ENCODE measurements at regions not wholly inside any gene's neighbourhood (a gene's known extent, or its start where the extent isn't known, plus 50 kb on each side); places are given as distances from the start of the nearest gene placed in this dataset.

- TF ChIP-seq, protein P1, sequence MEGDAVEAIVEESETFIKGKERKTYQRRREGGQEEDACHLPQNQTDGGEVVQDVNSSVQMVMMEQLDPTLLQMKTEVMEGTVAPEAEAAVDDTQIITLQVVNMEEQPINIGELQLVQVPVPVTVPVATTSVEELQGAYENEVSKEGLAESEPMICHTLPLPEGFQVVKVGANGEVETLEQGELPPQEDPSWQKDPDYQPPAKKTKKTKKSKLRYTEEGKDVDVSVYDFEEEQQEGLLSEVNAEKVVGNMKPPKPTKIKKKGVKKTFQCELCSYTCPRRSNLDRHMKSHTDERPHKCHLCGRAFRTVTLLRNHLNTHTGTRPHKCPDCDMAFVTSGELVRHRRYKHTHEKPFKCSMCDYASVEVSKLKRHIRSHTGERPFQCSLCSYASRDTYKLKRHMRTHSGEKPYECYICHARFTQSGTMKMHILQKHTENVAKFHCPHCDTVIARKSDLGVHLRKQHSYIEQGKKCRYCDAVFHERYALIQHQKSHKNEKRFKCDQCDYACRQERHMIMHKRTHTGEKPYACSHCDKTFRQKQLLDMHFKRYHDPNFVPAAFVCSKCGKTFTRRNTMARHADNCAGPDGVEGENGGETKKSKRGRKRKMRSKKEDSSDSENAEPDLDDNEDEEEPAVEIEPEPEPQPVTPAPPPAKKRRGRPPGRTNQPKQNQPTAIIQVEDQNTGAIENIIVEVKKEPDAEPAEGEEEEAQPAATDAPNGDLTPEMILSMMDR (IDR thresholded peaks at IDR 0.05; ENCODE audit: extremely low read depth in 1 of 2, insufficient read depth in 1 of 2, low read depth in 1 of 2, low read length in 2 of 2), result no peak
- TF ChIP-seq MYC (IDR thresholded peaks at IDR 0.05; ENCODE audit: low read depth, low read length) (no peak), EZH2 (IDR thresholded peaks at IDR 0.05; ENCODE audit: borderline replicate concordance, low read depth, low read length, severe bottlenecking) (no peak), POLR2AphosphoS5 (IDR thresholded peaks at IDR 0.05; ENCODE audit: insufficient read depth, low read depth, low read length) (no peak), FOS (IDR thresholded peaks at IDR 0.05; ENCODE audit: borderline replicate concordance, insufficient read depth, low read length) (no peak)
- FAIRE-seq (no peak), DNase-seq (ENCODE audit: low read depth, low spot score) (no peak)
- ChIA-PET POLR2A (no interaction called here), CTCF (no interaction called here)
- no peaks in the 10 kb centered on the region for H3K4me1 ChIP-seq (ENCODE audit: control insufficient read depth, extremely low read depth, insufficient read depth, low read length)
- H3K27me3 ChIP-seq (ENCODE audit: control insufficient read depth in 2 of 2, insufficient read depth in 2 of 2, low read length in 2 of 2), result no peaks in the 10 kb centered on the region
- H3K36me3 ChIP-seq (ENCODE audit: control insufficient read depth in 2 of 2, extremely low read depth in 1 of 2, insufficient read depth in 2 of 2, low read length in 2 of 2), result no peaks in the 10 kb centered on the region
- no TSS peak for BruUV-seq (replicated peaks)
- H2AFZ ChIP-seq (ENCODE audit: low read depth, low read length), result no peak overlapping the region
- intact Hi-C loops (cut with micrococcal nuclease), result no loop called here
- H4K20me1 ChIP-seq (replicated peaks; ENCODE audit: control insufficient read depth, extremely low read depth, insufficient read depth, low read length), result no peaks in the 10 kb centered on the region
- H3K9me3 ChIP-seq (replicated peaks; ENCODE audit: control insufficient read depth, insufficient read depth, low read length), result no peaks in the 10 kb centered on the region
- no peak overlapping the region for H3K4me2 ChIP-seq (ENCODE audit: insufficient read depth, low read length)
- no peaks in the 10 kb centered on the region for H3K79me2 ChIP-seq (ENCODE audit: control insufficient read depth, insufficient read depth, low read length)
- no peak overlapping the region for H3K9ac ChIP-seq (replicated peaks; ENCODE audit: extremely low read depth, insufficient read depth, low read length)
- H3K9me1 ChIP-seq (replicated peaks; ENCODE audit: control insufficient read depth, extremely low read depth, insufficient read depth, low read length), result no peaks in the 10 kb centered on the region
- no peak overlapping the region for H3K4me3 ChIP-seq (replicated peaks in 1 of 3; ENCODE audit: insufficient read depth in 1 of 3, low read depth in 1 of 3, low read length in 3 of 3)
- dilution Hi-C loops (cut with MboI; ENCODE audit: extremely low pct_ligation_motif_present, low sequenced_read_pairs), result no loop called here
- no peak overlapping the region for H3K27ac ChIP-seq (ENCODE audit: insufficient read depth, low read depth, low read length)
Observed at GRCh38 chr1:38466487-38466886, 393.1 kb downstream of the RRAGC start.

DNA sequence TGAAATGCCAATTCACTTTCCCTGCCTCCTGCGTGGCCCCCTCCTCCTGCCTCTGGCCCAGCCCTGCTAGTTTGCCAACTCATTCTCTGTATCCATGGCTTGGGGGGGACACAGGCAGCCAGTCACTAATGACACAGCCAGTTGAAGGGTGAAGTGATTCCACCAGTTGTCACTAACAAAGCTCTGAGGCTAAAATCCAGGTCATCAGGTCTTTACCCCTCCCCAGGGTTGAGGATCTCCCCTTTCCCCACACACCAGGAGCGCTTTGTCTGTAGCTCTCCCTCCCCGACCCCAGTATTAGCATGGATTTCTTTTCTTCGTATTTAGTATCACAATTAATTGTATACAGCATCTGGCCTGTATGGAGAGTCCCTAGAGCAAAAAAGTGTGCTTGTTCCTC, 394.1 kb downstream of the RRAGC start:
- POLR2A ChIA-PET, result no interaction called here
- Histone ChIP-seq H3K9me3 (replicated peaks; ENCODE audit: control insufficient read depth, insufficient read depth, low read length) (no peaks in the 10 kb centered on the region), H3K27ac (ENCODE audit: insufficient read depth, low read depth, low read length) (no peak overlapping the region), H3K27me3 (ENCODE audit: control insufficient read depth in 2 of 2, insufficient read depth in 2 of 2, low read length in 2 of 2) (no peaks in the 10 kb centered on the region), H3K9ac (replicated peaks; ENCODE audit: extremely low read depth, insufficient read depth, low read length) (no peak overlapping the region), H2AFZ (ENCODE audit: low read depth, low read length) (no peak overlapping the region), H3K9me1 (replicated peaks; ENCODE audit: control insufficient read depth, extremely low read depth, insufficient read depth, low read length) (no peaks in the 10 kb centered on the region), H3K4me2 (ENCODE audit: insufficient read depth, low read length) (no peak overlapping the region), H3K4me3 (replicated peaks in 1 of 3; ENCODE audit: insufficient read depth in 1 of 3, low read depth in 1 of 3, low read length in 3 of 3) (no peak overlapping the region), H3K79me2 (ENCODE audit: control insufficient read depth, insufficient read depth, low read length) (no peaks in the 10 kb centered on the region), H3K4me1 (ENCODE audit: control insufficient read depth, extremely low read depth, insufficient read depth, low read length) (no peaks in the 10 kb centered on the region), H3K36me3 (ENCODE audit: control insufficient read depth in 2 of 2, extremely low read depth in 1 of 2, insufficient read depth in 2 of 2, low read length in 2 of 2) (no peaks in the 10 kb centered on the region), H4K20me1 (replicated peaks; ENCODE audit: control insufficient read depth, extremely low read depth, insufficient read depth, low read length) (no peaks in the 10 kb centered on the region)
- no peak for TF ChIP-seq JUN (IDR thresholded peaks at IDR 0.05; ENCODE audit: borderline replicate concordance, insufficient read depth, insufficient read length, low read depth)
- TF ChIP-seq, protein P2, sequence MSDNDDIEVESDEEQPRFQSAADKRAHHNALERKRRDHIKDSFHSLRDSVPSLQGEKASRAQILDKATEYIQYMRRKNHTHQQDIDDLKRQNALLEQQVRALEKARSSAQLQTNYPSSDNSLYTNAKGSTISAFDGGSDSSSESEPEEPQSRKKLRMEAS (IDR thresholded peaks at IDR 0.05; ENCODE audit: insufficient read depth, insufficient read length), result no peak
- no peak for TF ChIP-seq EZH2 (IDR thresholded peaks at IDR 0.05; ENCODE audit: borderline replicate concordance, low read depth, low read length, severe bottlenecking)
- TF ChIP-seq GATA2 (IDR thresholded peaks at IDR 0.05; ENCODE audit: insufficient read depth, insufficient read length, low read depth, low read length), result no peak
- TF ChIP-seq POLR2AphosphoS5 (IDR thresholded peaks at IDR 0.05; ENCODE audit: insufficient read depth, low read depth, low read length), result no peak
- no peak for TF ChIP-seq FOS (IDR thresholded peaks at IDR 0.05; ENCODE audit: borderline replicate concordance, insufficient read depth, low read length)
- no peak for TF ChIP-seq POLR2A (IDR thresholded peaks at IDR 0.05; ENCODE audit: low read depth, low read length)
- TF ChIP-seq, protein P1 (IDR thresholded peaks at IDR 0.05; ENCODE audit: extremely low read depth in 1 of 2, insufficient read depth in 1 of 2, low read depth in 1 of 2, low read length in 2 of 2), result no peak
- TF ChIP-seq MYC (IDR thresholded peaks at IDR 0.05; ENCODE audit: low read depth, low read length), result no peak
- dilution Hi-C loops (cut with MboI; ENCODE audit: extremely low pct_ligation_motif_present, low sequenced_read_pairs), result no loop called here
- BruUV-seq (replicated peaks), result no TSS peak
- DNase-seq (ENCODE audit: low read depth, low spot score), result no peak
- CTCF ChIA-PET, result no interaction called here
- FAIRE-seq, result no peak
- intact Hi-C loops (cut with micrococcal nuclease), result no loop called here
